HG03025 (cell line): ENCODE measurements at regions not wholly inside any gene's neighbourhood (a gene's known extent, or its start where the extent isn't known, plus 50 kb on each side); places are given as distances from the start of the nearest gene placed in this dataset.

ENCODE experiments used
- ATAC-seq: cut with Tn5 transposase; IDR thresholded peaks from one replicate; pipeline ENCODE4 v1.9.1; 2021; ENCODE audit warnings: mild to moderate bottlenecking, moderate library complexity; ENCODE audit not compliant: unreplicated experiment, low FRiP score

GRCh38 chr14:97179573-97179972 is 382.4 kb downstream of the VRK1 start:
- ATAC-seq, result no peak

- no peak for ATAC-seq
Observed at GRCh38 chr14:97180304-97181200, 383.4 kb downstream of the VRK1 start.

GRCh38 chr14:97185186-97185585 is 388.0 kb downstream of the VRK1 start:
- ATAC-seq, result no peak

- no peak for ATAC-seq
Observed at GRCh38 chr14:97187916-97188315, 390.7 kb downstream of the VRK1 start.

GRCh38 chr14:97196336-97196735 is 399.2 kb downstream of the VRK1 start:
- no peak for ATAC-seq

GRCh38 chr14:97198813-97199212 is 401.6 kb downstream of the VRK1 start:
- ATAC-seq, result no peak

GRCh38 chr14:97200245-97200644 is 403.1 kb downstream of the VRK1 start:
- no peak for ATAC-seq

GRCh38 chr14:97206916-97207315 is 409.7 kb downstream of the VRK1 start:
- ATAC-seq, result no peak

- no peak for ATAC-seq
Observed at GRCh38 chr14:97210202-97210601, 413.0 kb downstream of the VRK1 start.

- no peak for ATAC-seq
Observed at GRCh38 chr14:97212399-97212798, 415.2 kb downstream of the VRK1 start.

GRCh38 chr14:97213720-97214119 is 416.5 kb downstream of the VRK1 start:
- ATAC-seq, result no peak

- no peak for ATAC-seq
Observed at GRCh38 chr14:97215263-97215969, 418.2 kb downstream of the VRK1 start.

GRCh38 chr14:97217111-97217885 is 420.1 kb downstream of the VRK1 start:
- ATAC-seq, result no peak

- ATAC-seq, result no peak
Observed at GRCh38 chr14:97218274-97218673, 421.1 kb downstream of the VRK1 start.

GRCh38 chr14:97218691-97219430 is 421.7 kb downstream of the VRK1 start:
- no peak for ATAC-seq

GRCh38 chr14:97219431-97220017 is 422.3 kb downstream of the VRK1 start:
- no peak for ATAC-seq

GRCh38 chr14:97221572-97222285 is 424.5 kb downstream of the VRK1 start:
- no peak for ATAC-seq

GRCh38 chr14:97224016-97224415 is 426.8 kb downstream of the VRK1 start:
- no peak for ATAC-seq

GRCh38 chr14:97230051-97230450 is 432.9 kb downstream of the VRK1 start:
- no peak for ATAC-seq
